Liver (tissue), 8 donors: ENCODE measurements at regions not wholly inside any gene's neighbourhood (a gene's known extent, or its start where the extent isn't known, plus 50 kb on each side); places are given as distances from the start of the nearest gene placed in this dataset.

Experiments
- DNase-seq: peaks from one replicate; pipeline ENCODE4 v3.0.0-alpha.2; 2017; ENCODE audit warnings: low spot score
- H3K27ac ChIP-seq, 2 donors: one replicate each; pipeline ENCODE4 v1.7.0; 2013; ENCODE audit warnings: inconsistent platforms in 2 of 2, low read length in 2 of 2, control low read depth in 1 of 2, low read depth in 1 of 2, mild to moderate bottlenecking in 1 of 2
- H3K27me3 ChIP-seq, 4 donors: one replicate each; pipeline versions ENCODE4 v1.6.1 to v1.7.0; 2013; ENCODE audit warnings: low read length in 3 of 4, inconsistent platforms in 1 of 4, mild to moderate bottlenecking in 1 of 4, moderate library complexity in 1 of 4; ENCODE audit not compliant: control insufficient read depth in 4 of 4, insufficient read depth in 4 of 4
- H3K36me3 ChIP-seq, 4 donors: one replicate each; pipeline versions ENCODE4 v1.6.1 to v1.7.0; 2013; ENCODE audit warnings: low read length in 3 of 4, mild to moderate bottlenecking in 3 of 4, low read depth in 1 of 4, moderate library complexity in 1 of 4; ENCODE audit not compliant: control insufficient read depth in 4 of 4, insufficient read depth in 3 of 4
- H3K4me1 ChIP-seq, 4 donors: one replicate each; pipeline versions ENCODE4 v1.6.1 to v1.7.0; 2013; ENCODE audit warnings: low read length in 3 of 4, mild to moderate bottlenecking in 3 of 4, moderate library complexity in 1 of 4; ENCODE audit not compliant: control insufficient read depth in 4 of 4, insufficient read depth in 4 of 4
- H3K4me3 ChIP-seq, 3 donors: one replicate each; pipeline versions ENCODE4 v1.6.1 to v1.7.0; 2013; ENCODE audit warnings: low read length in 3 of 3, control low read depth in 1 of 3, low read depth in 1 of 3, mild to moderate bottlenecking in 1 of 3
- H3K9ac ChIP-seq, 2 donors: one replicate each; pipeline ENCODE4 v1.7.0; 2013; ENCODE audit warnings: low read length in 2 of 2, mild to moderate bottlenecking in 2 of 2, moderate library complexity in 2 of 2, control low read depth in 1 of 2, low read depth in 1 of 2
- H3K9me3 ChIP-seq, 4 donors: one replicate each; pipeline versions ENCODE4 v1.6.1 to v1.7.0; 2013; ENCODE audit warnings: low read length in 3 of 4; ENCODE audit not compliant: control insufficient read depth in 4 of 4
- ATF3 ChIP-seq: IDR thresholded peaks from 2 replicates; pipeline ENCODE4 v1.6.1; 2016; ENCODE audit warnings: antibody characterized with exemption
- CTCF ChIP-seq: fragments of 150-350 bp; IDR thresholded peaks from 2 replicates; pipeline ENCODE4 v1.5.1; 2017; ENCODE audit warnings: improper control_type of control experiment, low read depth, low read length; ENCODE audit not compliant: missing input control
- EGR1 ChIP-seq, 2 donors: IDR thresholded peaks; 2 replicates each; pipeline ENCODE4 v1.6.1; 2016 to 2018; ENCODE audit warnings: antibody characterized with exemption in 2 of 2, low read depth in 2 of 2
- FOXA1 ChIP-seq: IDR thresholded peaks from 2 replicates; pipeline ENCODE4 v1.6.1; 2016; ENCODE audit warnings: antibody characterized with exemption
- FOXA2 ChIP-seq: IDR thresholded peaks from 2 replicates; pipeline ENCODE4 v1.6.1; 2016; ENCODE audit warnings: antibody characterized with exemption
- JUND ChIP-seq, 2 donors: IDR thresholded peaks; 2 replicates each; pipeline ENCODE4 v1.6.1; 2016; ENCODE audit warnings: antibody characterized with exemption in 2 of 2
- NR2F2 ChIP-seq: IDR thresholded peaks from 2 replicates; pipeline ENCODE4 v1.6.1; 2016; ENCODE audit warnings: antibody characterized with exemption
- RAD21 ChIP-seq, 2 donors: IDR thresholded peaks; 2 replicates each; pipeline ENCODE4 v1.6.1; 2016; ENCODE audit warnings: antibody characterized with exemption in 2 of 2, mild to moderate bottlenecking in 2 of 2
- SP1 ChIP-seq: IDR thresholded peaks from 2 replicates; pipeline ENCODE4 v1.6.1; 2018; ENCODE audit warnings: antibody characterized with exemption, mild to moderate bottlenecking
- TAF1 ChIP-seq: conservative IDR thresholded peaks from 2 replicates; pipeline ENCODE4 v1.6.1; 2016; ENCODE audit warnings: antibody characterized with exemption, mild to moderate bottlenecking
- YY1 ChIP-seq: IDR thresholded peaks from 2 replicates; pipeline ENCODE4 v1.6.1; 2016; ENCODE audit warnings: antibody characterized with exemption, mild to moderate bottlenecking
- WGBS: extraction: QIAGEN DNeasy Blood & Tissue Kit; methylation state at CpG from one replicate; pipeline ENCODE4 v1.1.7; 2013; 5-methylcytosine and 5-hydroxymethylcytosine counted together
- TF ChIP-seq, protein P1 (sequence below): IDR thresholded peaks from 2 replicates; pipeline ENCODE4 v1.6.1; 2016; ENCODE audit warnings: antibody characterized with exemption
- TF ChIP-seq, protein P2 (sequence below): IDR thresholded peaks from 2 replicates; pipeline ENCODE4 v1.6.1; 2016; ENCODE audit warnings: antibody characterized with exemption, mild to moderate bottlenecking
- donor health status: healthy.
- donor health status: healthy.
- donor health status: healthy.
- donor health status: healthy.
- donor health status: healthy.

DNA sequence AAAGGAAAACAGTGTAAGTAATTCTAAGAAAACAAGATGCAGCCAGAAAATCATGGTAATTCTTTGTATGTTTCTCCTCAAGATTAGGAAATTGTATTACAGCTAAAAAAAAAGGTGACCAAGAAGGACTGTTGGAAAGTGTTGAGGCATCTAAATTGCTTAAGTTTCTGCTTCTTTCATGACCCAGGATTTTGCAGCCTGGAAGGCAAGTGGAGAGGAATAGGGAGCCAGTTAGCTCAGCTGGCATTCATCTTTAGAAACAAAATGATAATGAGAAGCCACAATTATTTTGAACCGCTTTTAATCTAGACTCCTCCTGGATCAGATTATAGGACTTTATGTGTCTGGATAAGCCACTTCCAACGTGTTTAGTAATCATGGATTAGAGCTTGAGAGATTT is 56.8 kb upstream of the TMEM229A start:
- Histone ChIP-seq H3K9ac (no peak overlapping the region), H3K36me3 (no peaks in the 10 kb centered on the region), H3K4me3 (no peak overlapping the region), H3K9me3 (no peaks in the 10 kb centered on the region), H3K27me3 (peaks cover 0 to 3% (median 0%) of the 10 kb centered on the region in 4 donors), H3K4me1 (no peaks in the 10 kb centered on the region), H3K27ac (no peak overlapping the region)
- WGBS, result 51% methylated on average over 2 of the region's 2 CpGs
- TF ChIP-seq NR2F2, result no peak
- no peak for TF ChIP-seq ATF3
- TF ChIP-seq CTCF, result no peak
- TF ChIP-seq FOXA1, result no peak
- TF ChIP-seq, protein P1, sequence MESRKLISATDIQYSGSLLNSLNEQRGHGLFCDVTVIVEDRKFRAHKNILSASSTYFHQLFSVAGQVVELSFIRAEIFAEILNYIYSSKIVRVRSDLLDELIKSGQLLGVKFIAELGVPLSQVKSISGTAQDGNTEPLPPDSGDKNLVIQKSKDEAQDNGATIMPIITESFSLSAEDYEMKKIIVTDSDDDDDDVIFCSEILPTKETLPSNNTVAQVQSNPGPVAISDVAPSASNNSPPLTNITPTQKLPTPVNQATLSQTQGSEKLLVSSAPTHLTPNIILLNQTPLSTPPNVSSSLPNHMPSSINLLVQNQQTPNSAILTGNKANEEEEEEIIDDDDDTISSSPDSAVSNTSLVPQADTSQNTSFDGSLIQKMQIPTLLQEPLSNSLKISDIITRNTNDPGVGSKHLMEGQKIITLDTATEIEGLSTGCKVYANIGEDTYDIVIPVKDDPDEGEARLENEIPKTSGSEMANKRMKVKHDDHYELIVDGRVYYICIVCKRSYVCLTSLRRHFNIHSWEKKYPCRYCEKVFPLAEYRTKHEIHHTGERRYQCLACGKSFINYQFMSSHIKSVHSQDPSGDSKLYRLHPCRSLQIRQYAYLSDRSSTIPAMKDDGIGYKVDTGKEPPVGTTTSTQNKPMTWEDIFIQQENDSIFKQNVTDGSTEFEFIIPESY, result no peak
- TF ChIP-seq JUND (IDR thresholded peaks at IDR 0.05), result no peak
- TF ChIP-seq TAF1, result no peak
- TF ChIP-seq RAD21 (IDR thresholded peaks at IDR 0.05), result no peak
- TF ChIP-seq YY1, result no peak
- no peak for TF ChIP-seq EGR1 (IDR thresholded peaks at IDR 0.05; ENCODE audit: low read depth in 2 of 2)
- TF ChIP-seq, protein P2, sequence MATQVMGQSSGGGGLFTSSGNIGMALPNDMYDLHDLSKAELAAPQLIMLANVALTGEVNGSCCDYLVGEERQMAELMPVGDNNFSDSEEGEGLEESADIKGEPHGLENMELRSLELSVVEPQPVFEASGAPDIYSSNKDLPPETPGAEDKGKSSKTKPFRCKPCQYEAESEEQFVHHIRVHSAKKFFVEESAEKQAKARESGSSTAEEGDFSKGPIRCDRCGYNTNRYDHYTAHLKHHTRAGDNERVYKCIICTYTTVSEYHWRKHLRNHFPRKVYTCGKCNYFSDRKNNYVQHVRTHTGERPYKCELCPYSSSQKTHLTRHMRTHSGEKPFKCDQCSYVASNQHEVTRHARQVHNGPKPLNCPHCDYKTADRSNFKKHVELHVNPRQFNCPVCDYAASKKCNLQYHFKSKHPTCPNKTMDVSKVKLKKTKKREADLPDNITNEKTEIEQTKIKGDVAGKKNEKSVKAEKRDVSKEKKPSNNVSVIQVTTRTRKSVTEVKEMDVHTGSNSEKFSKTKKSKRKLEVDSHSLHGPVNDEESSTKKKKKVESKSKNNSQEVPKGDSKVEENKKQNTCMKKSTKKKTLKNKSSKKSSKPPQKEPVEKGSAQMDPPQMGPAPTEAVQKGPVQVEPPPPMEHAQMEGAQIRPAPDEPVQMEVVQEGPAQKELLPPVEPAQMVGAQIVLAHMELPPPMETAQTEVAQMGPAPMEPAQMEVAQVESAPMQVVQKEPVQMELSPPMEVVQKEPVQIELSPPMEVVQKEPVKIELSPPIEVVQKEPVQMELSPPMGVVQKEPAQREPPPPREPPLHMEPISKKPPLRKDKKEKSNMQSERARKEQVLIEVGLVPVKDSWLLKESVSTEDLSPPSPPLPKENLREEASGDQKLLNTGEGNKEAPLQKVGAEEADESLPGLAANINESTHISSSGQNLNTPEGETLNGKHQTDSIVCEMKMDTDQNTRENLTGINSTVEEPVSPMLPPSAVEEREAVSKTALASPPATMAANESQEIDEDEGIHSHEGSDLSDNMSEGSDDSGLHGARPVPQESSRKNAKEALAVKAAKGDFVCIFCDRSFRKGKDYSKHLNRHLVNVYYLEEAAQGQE, result no peak
- DNase-seq, result no peak

GRCh38 chr7:124088590-124088989 is 55.7 kb upstream of the TMEM229A start:
- TF ChIP-seq FOXA2, result no peak
- no peak for TF ChIP-seq SP1
- no peaks in the 10 kb centered on the region for H3K4me1 ChIP-seq

More at GRCh38 chr7:124088590-124088989, 55.7 kb upstream of the TMEM229A start:
- Histone ChIP-seq H3K9ac (no peak overlapping the region), H3K36me3 (no peaks in the 10 kb centered on the region), H3K4me3 (no peak overlapping the region), H3K27me3 (peaks cover 0 to 3% (median 0%) of the 10 kb centered on the region in 4 donors), H3K9me3 (no peaks in the 10 kb centered on the region), H3K27ac (no peak overlapping the region)
- DNase-seq, result no peak
- WGBS, result 77% methylated on average over 1 of the region's 1 CpG
